Colon (tissue), 2 donors: ENCODE measurements at regions not wholly inside any gene's neighbourhood (a gene's known extent, or its start where the extent isn't known, plus 50 kb on each side); places are given as distances from the start of the nearest gene placed in this dataset.

Source experiments
- FAIRE-seq: peaks from 2 replicates; lab custom pipeline; 2012; peaks lifted over from hg19 to GRCh38; lab: Jason Lieb, UNC
- donor health status: control.
- donor health status: control.

DNA sequence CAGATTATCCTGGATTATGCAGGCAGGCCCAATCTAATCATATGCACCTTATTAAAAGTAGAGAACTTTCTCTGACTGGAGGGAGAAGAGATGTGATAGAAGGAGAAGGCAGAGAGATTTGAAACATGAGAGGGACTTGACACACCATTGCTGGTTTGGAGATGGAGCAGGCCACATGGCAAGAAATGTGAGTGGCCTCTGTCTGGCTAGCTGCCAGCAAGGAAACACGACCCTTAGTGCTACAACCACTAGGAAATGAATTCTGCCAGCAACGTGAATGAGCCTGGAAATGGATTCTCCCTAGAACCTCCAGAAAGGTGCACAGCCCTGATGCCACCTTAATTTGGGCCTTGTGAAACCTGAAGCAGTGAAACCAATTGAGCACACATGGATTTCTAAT is 79.5 kb upstream of the MBNL3 start:
- no peak for FAIRE-seq

DNA sequence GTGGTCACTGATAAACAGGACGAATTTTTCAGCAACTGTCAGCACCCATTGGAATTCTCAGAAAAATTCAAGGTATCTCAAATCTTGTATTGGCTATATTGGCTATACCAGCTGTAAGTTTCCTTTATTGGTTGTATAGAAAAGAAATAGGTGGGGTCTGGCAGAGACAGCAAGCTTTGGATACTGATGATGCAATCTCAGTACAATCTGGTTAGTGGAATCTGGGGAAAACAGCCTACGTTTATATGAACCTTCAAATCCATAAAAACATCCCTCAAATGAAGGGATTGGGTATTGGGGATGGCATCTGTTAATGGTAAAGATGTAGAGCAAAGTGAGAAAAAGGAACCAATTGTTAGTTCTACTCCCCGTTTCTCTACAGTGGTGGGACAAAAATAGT is 76.4 kb upstream of the MBNL3 start:
- FAIRE-seq, result peak; percentile 58

DNA sequence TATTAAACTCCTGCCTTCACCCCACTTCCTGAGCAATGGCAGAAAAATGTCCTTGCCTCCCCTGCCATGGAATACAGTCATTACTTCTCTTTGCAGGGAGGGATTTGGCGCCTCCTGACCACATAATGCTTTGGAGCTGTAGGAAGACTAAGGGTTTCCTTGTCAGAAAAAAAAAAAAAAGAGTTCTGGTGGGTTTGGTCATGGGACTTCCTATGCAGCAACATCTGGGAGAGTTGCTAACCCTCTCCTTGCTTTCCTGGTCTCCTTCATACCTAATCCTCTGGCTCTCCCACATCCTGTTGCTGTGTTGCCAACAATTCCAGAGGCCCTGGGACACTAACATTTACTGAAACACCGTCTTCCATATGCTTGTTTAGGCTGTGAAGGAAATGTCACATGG is 75.1 kb upstream of the MBNL3 start:
- FAIRE-seq, result no peak

DNA sequence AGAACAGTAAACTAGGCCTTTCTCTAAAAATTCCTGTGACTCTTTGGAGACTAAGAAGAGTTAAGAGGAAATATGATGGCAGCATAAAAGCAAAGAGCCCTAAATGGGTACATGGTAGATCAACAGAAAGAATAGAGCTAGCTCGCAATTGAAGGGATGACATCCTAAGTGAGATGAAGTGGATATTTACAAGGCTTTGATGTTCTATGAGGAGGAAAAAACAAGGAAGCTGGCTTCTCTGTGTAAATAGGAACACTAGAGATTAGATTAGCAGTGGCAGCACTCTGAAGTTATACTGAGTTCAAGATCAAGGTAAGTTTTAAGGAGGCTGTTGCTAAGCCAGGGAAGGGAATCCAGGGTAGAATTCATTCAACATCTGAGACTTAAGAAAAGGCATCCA is 73.1 kb upstream of the MBNL3 start:
- no peak for FAIRE-seq

DNA sequence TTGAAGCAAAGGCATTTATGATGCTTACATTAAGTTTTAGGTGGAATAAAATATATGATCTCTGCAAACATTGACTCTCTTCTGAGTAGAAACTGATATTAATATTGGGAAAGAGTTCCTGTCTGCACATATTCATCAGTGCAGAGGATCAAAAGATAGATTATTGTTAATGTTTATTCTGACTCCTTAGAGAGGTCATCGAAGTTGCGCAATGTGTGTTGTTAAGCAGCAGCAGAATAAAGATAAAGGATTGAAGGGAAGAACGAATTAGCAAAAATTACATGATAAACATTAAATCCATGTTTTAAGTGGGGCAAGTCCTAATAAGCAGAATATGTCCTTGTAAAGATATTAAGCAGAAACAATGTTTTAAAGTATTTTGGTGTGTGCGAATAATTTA is 72.6 kb upstream of the MBNL3 start:
- peak; percentile 10 for FAIRE-seq

DNA sequence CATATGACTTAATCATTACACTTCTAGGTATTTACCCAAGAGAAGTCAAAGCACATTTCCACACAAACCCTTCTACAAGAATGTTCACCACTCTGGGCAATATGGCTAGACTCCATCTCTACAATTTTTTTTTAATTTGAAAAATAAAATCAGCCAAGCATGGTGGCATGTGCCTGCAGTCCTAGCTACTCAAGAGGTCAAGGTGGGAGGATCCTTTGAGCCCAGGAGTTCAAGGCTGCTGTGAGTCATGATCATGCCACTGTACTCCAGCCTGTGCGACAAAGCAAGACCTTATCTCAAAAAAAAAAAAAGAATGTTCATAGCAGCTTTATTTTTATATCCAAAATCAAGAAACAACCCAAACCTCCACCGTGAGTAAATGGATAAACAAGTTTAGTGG is 70.3 kb upstream of the MBNL3 start:
- no peak for FAIRE-seq

DNA sequence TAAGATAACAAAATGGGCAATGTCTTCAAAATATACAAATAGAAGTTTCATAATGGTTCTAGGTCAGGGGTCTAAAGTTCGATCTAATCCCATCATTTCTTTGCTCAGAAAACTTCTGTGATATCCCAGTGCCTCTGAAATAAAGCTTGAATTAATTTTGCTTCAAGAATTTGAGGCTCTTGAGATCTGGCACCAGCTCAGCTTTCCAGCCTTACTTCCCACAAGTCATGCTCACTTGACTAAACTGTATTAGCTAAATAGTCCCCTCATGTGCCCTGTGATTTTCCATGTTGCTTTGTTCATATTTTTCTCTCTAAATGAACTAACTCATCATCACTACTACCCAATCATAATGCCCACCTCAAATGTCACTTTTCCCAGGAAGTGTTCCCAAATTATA is 50.8 kb upstream of the MBNL3 start:
- no peak for FAIRE-seq
